SHP77 (cell line): ENCODE measurements at regions not wholly inside any gene's neighbourhood (a gene's known extent, or its start where the extent isn't known, plus 50 kb on each side); places are given as distances from the start of the nearest gene placed in this dataset.

ENCODE experiments used
- DNase-seq, 2 experiments: peaks; one replicate each; lab custom pipeline; 2025; lab: John Stamatoyannopoulos, UW

DNA sequence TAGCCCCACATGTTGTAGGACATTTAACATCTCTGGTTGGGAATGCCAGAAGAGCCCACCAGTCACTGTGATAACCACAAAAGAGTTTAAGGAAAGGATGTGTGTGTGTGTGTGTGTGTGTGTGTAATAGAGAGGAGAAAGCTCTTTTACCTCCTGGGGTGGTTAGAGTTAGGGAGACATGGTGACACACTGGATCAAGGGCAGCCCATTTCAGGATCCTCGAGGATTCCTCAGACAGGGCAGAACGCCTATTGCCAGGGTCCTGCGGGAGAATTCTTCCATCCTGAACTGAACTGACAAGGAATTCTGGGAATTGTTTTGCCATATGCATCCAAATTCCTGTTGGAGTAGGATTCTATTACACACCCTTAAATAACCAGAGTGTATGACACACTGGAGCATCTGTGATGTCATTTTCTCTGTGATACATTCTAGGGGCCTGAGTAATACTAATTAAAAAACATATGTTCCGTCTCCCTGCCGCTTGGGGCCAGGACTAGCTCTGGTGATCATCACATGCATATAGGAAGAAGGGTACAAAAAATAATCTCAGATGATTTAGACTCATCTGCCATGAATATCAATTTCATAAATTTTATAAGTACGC, 156.4 kb upstream of the MMADHC start:
- DNase-seq = no peak

DNA sequence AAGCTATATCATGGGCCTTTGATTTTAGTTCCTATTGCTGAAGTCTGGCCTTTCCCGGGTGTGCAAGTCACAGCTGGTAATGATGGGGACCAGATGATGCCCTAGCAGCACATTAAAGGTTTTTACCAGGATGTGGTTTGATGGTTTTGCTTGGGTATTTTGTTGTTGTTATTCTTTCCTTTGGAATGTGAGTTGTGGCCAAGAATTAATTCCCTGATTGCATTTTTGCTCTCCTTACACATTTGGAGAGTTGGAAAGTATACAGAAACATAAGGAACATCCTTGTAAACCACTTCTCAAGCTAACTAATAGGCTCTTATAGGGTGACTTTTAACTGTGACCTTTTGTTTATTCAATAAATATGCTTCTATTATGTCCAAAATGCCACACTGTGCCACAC, 154.1 kb upstream of the MMADHC start:
- DNase-seq = no peak

DNA sequence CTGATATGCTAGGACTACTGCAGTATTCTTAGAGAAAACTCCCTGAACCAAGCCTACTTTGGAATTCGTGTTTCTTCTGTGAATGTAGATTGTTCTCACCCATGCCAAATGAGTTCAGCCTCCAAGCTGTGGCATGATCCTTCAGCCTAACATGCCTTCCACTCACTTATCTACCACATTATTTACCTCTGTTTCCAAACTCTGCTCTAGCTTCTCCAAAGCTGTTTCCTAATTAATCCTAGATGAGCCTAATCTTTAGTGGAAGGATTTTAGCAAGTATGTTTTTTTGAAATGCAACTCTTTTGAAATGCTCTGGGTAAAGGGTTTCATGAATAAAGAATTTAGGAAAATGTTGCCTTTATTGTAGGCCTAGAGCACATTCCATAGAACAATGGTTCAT, 152.9 kb upstream of the MMADHC start:
- no peak for DNase-seq

DNA sequence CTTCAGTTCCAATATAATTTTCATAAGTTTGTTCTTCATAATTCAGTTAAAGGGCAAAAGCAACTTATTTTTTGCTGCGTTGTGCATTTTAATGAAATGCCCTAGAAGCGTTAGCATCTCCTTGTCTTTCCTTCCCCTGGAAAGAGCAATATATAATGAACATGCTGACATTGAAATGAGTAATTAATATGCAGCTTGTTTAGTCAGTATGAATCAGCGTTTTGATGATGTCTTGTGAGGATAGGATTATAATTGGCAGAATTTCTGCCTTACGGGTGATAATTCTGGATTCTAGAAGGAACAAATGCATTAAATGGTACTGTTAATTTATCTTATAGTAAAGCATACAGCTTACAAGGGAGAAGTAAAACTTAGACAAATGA, 152.3 kb upstream of the MMADHC start:
- no peak for DNase-seq

DNA sequence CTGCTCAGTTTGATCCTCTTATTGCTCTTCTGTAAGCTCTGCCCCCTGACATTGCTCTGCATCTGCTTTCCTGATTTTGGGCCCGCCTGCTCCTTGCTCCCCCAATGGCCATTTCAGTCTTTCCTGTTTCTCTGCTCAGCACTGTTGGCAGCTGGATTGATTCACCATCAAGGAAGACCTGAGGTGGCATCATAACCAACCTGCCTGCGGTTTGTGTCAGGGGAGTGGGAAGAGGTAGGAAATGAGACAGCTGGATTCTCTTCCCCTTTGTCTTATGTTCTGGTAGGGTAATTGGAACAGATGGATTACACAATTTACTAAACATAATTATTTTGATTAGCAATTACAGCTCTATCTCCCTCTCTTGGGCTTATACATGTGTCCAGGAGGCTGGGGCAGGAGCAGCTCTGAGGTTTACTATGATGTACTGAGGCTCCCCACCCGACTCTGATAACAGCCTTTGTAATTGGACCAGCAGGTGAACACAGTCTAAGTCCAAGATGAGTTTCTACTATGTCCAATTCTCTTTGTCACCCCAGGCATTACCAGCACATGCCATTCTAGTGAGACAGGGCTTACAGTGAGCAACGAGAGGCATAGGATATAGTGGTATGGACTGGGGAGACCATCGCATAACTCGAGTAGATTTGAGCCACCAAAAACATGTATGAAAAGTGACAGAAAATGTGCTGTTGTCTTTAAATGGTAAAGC, 151.8 kb upstream of the MMADHC start:
- DNase-seq = no peak

DNA sequence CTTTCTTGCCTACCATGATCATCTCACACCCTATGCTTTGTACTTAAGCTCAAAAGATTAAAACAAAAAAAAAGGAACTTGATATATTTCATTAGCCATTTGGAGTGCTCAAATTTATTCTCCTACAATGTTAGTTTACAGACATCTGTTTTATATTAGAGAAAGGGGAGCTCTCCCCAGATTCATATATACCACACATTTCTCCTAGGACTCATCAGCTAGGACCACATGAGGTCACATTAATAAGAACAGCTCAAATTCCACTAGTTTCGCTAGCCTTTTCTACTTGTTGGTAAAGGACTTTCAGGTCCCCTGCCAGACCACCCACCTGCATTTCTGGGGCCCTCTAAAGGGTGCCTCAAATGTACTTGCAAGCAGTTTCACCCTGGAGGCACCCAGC, 151.2 kb upstream of the MMADHC start:
- no peak for DNase-seq

DNA sequence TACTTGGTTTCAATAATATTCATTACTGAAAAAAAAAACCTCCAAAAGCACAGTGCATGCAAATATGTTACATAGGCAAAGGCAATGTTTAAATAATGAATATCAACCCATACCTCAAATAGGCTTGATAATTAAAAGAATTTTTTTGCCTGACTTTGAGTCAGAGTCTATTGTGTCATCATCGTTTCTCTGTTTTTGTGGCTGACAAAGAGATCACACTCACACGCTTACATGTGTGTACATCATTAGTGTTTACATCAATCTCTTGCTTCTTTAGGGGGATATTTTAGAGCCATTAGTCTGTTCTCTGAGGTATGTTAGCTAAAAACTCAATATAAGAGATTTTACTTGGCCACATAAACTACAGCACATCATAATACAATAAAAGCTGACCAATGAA, 150.3 kb upstream of the MMADHC start:
- no peak for DNase-seq

DNA sequence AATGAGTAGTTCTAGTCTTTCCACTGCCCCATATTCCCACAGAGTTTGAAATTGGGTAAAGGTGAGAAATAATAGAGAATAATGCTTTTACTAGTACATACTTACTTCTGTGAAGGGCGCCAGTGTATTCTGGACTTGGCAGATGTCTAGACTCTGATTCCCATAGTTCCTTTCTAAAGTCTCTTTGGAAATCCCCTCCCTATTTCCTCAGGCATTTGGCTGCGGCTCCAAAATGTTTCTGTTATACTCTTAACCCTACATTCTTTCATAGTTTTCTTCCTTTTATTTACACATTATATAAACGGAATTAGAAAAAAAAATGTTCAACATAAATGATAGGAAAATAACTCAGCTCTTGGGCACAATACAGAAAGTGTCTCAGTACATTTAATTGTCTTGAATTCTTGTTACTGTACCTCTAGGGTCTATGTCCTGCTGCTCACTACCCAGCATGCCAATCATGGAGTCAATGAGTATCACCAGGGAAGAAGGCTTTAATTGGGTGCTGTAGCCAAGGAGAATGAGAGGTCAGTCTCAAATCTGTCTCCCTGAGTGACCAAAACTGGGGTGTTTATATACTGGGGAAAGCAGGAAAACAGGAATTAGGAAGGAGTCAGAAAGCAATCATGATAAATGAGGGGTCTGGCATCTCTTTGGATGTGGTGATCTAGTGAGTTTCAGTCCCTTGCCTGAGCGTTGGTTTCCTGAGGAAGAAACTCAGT, 147.8 kb upstream of the MMADHC start:
- DNase-seq = no peak

DNA sequence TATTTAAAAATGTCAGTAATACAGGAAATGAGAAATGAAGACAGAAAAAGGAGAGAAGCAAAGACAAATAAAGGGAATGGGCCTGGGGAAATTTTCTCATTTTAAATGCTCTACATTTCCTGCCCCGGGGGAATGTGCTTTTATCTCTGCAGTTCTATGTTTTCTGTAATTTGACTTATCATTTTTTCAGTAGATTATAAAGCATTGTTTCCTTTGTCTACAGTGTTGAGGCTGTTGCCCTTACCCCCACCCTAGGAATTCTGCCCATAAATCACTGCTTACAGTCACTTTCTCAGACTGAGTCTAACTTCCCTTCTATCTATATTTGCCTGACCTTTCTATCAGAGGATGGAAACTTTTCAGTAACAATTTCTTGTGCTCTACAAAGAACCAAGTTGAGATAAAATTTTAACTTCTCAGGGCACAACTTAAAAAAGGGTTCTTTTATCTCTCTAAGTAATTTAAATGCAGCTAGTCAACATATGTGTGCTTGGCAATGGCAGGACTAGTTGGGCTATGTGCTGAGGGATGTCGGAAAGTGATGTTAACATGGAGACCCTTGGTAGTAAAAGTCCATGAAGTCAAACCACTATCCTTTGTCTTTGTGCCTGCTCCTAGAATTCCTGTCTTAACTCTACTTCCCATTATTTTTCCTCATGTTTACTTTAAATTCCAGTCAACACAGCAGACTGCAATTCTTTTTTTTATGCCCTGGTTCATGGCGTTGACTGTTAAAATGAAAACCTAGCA, 146.5 kb upstream of the MMADHC start:
- DNase-seq = no peak

DNA sequence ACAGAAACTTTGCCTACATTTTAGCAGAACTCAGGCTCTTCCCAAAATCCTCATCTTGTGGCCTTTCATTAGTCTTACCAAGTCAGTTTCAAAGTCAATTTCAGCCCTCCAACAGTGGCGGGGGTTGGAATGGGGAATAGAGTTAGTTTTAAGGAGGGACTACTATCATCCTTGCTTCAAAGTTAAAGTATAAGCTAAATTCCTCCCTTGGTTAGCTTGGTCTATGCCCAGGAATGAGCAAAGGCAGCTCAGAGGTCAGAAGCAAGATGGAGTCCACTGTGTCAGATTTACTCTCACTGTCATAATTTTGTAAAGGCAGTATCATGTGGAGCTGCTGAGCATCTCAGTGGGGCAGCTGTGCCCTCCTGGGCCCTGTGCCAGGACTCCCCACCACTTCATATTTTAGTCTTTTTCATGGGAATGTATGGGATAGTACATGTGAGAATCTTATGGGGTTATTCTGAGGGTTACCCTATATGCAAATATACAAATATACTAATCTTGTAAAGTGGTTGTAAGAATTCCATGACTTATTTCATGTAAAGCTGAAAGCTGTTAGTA, 145.2 kb upstream of the MMADHC start:
- DNase-seq = no peak

DNA sequence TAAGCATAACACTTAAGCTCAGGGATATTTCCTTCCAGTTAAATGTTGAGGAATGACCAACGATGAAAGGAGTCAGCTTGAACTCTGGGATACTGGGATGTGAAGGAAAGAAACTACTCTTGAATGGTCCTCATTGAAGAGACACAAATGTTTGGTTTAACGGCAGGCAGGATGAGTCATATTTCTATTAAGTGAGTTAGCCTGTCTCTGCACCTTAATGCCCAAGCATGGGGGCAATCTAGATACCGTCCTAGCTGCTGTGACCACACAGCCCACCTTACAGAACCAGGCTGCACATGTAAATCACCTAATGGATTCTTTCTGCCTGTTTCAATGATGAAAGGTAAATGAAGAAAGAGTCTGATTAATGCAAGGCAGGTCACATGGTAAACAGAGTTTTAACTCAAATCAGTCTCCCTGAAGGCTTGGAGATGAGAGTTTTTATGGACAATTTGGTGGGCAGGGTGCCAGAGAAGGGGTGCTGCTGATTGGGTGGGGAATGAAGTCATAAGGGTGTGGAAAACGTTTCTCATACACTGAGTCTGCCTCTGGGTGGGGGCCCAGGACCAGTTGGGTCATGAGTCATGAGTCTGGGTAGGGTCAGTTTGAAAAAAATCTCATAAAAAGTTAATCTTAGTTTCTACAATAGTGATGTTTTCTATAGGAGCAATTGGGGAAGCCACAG, 144.6 kb upstream of the MMADHC start:
- DNase-seq = no peak

DNA sequence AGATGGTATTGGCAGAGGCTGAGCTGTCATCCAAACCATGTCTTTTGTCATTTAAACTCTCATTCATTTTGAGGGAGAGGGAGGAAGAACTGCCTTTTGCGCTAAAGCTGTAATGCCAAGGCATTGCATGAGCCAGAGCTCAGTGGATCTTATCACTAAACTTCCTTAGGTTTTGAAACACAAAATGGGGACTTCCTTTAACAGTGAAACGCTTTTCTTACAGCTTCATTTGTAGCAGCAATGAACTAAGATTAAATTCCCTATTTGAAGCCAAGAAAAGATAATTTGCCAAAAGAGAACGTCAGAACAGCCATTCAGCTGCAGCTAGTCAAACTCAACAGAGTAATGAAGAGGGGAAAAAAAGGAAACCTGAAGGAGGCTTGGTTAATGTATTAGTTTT, 143.5 kb upstream of the MMADHC start:
- no peak for DNase-seq

DNA sequence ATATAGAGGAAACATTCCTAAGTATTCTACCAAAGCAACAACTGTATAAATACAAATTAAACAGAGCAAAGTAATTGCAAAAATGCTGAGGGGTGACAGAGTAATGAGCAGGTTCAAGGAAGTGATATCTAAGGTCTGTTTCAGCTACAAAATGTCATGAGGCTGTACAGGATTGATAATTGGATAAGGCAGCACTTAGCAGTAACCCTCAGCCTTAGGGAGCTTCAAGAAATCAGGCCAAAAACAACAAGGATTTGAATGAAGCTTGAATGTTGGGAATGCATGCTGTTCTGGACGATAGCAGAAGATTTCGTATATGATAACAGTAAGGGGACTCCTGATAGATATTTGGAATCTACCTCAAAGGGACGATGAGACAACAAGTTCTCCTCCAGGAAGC, 142.0 kb upstream of the MMADHC start:
- DNase-seq = no peak

DNA sequence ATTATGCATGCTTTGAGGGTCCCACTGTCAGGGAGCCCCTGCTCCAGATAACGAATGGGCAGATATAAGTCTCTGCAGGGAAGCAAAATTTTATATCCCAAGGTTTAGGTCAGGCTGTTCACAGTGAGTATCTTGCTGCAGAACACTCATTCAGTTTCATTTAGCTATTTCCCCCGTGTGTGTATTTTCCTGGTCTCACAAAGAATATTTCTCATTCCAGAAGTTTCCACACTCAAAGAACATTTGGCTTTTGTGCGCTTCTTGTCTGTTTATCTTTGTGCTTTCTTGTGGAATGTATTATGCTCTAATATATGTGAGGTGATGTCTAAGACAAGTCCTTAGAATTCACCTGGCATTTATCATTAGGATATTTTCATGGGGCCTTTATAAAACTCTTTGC, 140.4 kb upstream of the MMADHC start:
- no peak for DNase-seq

DNA sequence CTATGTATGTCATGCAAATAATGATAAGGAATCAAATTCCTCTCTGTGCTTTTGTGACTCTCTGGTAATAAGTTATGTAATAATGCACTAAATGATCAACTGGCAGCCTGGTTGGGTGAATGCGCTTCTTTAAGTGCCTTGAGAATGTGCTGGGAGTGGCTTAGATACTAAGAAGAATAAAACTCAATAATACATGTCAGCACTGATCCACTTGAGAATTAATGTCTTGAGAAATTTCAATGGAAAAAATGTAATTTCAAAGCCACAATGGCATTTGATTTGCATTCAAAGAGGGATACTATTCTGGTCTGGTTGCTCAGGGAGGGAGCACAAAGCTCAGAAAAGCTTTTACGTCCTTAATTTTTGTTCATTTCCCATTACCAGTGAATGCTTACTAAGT, 137.7 kb upstream of the MMADHC start:
- DNase-seq = no peak

DNA sequence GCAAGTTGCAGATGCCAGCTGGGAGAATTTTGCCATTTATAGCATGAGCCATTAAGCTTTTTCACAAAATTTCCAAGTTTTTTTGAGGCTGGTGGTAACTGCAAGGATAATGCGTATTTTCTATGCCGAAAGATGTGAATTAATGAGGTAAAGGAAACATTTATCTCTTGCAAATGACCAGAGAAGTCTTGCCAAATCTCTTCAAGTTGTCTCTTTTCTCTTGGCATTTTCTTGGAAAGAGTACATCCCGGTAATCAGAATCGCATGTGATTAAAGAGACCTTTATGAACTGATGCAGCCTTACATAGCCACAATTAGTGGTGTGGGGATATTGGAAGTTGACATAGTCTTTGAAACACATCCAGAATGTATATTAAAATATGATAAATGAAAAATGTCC, 136.5 kb upstream of the MMADHC start:
- no peak for DNase-seq

DNA sequence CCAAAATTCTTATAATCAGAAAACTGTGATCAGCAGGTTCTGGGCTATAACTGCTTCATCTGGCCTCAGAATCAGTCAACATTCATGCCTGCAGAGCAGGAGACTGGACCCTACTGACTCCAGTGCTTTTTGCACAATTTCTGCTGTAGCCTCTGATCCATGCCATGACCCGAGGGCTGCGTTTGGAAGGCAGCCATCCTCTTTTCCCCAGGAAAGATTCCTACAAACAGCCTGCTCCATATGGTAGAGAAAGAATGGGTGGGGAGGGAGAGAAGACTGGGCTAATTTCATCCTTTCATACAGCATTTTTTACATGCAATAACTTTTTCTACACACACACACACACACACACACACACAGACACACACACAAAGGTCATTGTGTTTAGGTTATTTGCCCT, 133.0 kb upstream of the MMADHC start:
- no peak for DNase-seq

DNA sequence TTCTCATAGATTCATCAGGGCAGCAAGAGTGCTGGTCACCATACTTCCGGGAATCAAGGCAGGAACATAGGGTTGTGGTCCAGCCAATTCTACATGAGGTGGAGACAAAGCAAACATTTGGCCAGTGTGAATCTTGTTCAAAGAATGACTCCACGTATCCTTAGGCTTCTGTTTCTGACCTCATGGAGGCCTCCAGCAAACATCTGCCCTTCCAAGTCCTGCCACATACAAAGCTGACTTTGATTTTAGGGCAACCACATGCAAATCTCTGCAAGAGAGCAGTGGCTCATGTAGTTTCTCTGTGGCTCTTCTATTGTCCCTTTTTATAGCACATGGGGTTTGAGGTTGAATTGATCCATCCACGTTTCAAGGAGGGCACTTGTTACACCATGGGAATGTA, 132.1 kb upstream of the MMADHC start:
- DNase-seq = no peak

DNA sequence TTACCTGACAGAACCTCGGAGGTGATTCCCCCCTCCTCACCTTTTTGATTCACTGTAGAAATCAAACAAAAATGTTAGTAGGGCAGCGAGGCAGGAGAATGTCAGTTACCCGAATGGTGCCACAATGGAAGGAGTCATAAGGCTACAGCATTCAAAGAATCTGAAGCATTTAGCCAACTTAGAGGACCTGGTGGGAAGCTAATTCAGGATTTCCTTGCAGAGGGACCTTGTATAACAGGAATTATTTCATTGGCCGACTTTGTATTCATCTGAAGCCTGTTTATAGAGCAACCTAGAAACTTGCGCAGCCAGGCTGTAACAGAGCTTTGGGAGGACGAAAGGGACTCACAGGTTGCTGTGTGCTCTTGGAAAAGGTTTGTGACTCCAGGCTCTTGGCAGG, 129.1 kb upstream of the MMADHC start:
- DNase-seq = no peak

DNA sequence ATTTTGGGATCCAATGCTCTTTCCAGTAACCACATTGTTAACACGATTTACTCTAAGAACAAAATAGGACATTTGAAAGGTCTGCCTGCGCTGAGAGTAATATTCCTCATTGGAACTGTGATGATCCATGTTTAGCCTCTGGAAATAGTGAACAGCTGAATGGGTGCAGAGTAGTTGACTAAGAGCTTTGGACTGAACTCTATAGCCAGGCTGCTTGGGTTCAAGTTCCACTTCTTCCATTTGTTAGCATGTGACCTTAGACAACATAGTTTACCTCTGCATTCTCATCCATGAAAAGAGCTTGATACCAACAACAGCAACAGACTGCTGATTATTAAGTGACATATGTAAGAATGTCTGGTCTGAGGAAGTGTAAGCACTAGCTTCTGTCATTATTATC, 128.3 kb upstream of the MMADHC start:
- DNase-seq = no peak

DNA sequence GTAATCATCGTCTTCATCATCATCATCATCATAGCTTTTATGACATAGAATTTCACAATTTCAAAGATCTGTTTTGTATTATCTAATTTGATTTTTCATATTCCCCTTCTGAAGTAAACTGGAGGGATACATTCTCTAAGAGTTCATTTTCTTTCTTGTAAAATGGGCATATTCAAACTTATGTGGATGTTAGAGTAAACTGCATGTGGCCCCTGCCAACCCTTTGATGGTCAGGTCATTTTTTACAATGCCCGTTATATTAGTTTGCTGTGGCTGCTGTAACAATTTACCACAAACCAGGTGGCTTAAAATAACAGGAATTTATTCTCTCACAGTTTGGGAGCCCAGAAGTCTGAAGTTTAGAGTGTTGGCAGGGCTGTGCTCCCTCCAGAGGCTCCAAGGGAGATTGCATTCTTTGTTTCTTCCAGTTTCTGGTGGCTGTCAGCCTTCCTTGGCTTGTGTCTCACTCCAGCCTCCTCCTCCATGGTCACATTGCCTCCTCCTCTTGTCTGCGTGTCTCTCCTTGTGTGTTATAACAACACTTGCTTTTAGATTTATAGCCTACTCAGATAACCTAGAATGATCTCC, 127.5 kb upstream of the MMADHC start:
- DNase-seq = no peak
